ENCODE measurements at regions not wholly inside any gene's neighbourhood (a gene's known extent, or its start where the extent isn't known, plus 50 kb on each side); places are given as distances from the start of the nearest gene placed in this dataset.

GRCh38 chr7:96521068-96521894 is 188.4 kb downstream of the SEM1 start:
- no TSS peak for BruUV-seq (replicated peaks)
- Histone ChIP-seq H3K36me3 (ENCODE audit: control insufficient read depth, insufficient read depth, low read length) (no peaks in the 10 kb centered on the region), H3K27ac (ENCODE audit: low read length) (no peak overlapping the region), H3K4me3 (ENCODE audit: low read depth in 2 of 2, low read length in 2 of 2) (no peak overlapping the region), H3K9me3 (ENCODE audit: control insufficient read depth, insufficient read depth, low read depth, low read length) (no peaks in the 10 kb centered on the region), H3K4me1 (ENCODE audit: control insufficient read depth, insufficient read depth, low read length) (no peaks in the 10 kb centered on the region), H3K27me3 (ENCODE audit: control insufficient read depth, insufficient read depth, low read length) (no peaks in the 10 kb centered on the region; the same call in 1 of the 2 replicates)
- CTCF ChIA-PET, result no interaction called here
- POLR2A ChIA-PET, result no interaction called here
- intact Hi-C loops (cut with micrococcal nuclease; ENCODE audit: unreplicated experiment) (no loop called here), in situ Hi-C loops (cut with HindIII; ENCODE audit: low pct_unique_long_range_greater_than_20kb, low sequenced_read_pairs) (no loop called here)
- TF ChIP-seq POLR2AphosphoS5 (IDR thresholded peaks at IDR 0.05; ENCODE audit: low read depth, low read length) (no peak), SIN3A (IDR thresholded peaks at IDR 0.05; ENCODE audit: borderline replicate concordance, insufficient read depth, low read depth, low read length) (no peak), TCF7L2 (IDR thresholded peaks at IDR 0.05; ENCODE audit: low read depth, low read length) (no peak), CTCF (IDR thresholded peaks at IDR 0.05) (no peak)
- TF ChIP-seq, protein P1, sequence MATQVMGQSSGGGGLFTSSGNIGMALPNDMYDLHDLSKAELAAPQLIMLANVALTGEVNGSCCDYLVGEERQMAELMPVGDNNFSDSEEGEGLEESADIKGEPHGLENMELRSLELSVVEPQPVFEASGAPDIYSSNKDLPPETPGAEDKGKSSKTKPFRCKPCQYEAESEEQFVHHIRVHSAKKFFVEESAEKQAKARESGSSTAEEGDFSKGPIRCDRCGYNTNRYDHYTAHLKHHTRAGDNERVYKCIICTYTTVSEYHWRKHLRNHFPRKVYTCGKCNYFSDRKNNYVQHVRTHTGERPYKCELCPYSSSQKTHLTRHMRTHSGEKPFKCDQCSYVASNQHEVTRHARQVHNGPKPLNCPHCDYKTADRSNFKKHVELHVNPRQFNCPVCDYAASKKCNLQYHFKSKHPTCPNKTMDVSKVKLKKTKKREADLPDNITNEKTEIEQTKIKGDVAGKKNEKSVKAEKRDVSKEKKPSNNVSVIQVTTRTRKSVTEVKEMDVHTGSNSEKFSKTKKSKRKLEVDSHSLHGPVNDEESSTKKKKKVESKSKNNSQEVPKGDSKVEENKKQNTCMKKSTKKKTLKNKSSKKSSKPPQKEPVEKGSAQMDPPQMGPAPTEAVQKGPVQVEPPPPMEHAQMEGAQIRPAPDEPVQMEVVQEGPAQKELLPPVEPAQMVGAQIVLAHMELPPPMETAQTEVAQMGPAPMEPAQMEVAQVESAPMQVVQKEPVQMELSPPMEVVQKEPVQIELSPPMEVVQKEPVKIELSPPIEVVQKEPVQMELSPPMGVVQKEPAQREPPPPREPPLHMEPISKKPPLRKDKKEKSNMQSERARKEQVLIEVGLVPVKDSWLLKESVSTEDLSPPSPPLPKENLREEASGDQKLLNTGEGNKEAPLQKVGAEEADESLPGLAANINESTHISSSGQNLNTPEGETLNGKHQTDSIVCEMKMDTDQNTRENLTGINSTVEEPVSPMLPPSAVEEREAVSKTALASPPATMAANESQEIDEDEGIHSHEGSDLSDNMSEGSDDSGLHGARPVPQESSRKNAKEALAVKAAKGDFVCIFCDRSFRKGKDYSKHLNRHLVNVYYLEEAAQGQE (IDR thresholded peaks at IDR 0.05; ENCODE audit: insufficient read depth in 1 of 2, low read depth in 2 of 2, low read length in 1 of 2), result no peak
- DNase-seq (ENCODE audit: low read depth, low spot score) (no peak), ATAC-seq (no peak)

DNA sequence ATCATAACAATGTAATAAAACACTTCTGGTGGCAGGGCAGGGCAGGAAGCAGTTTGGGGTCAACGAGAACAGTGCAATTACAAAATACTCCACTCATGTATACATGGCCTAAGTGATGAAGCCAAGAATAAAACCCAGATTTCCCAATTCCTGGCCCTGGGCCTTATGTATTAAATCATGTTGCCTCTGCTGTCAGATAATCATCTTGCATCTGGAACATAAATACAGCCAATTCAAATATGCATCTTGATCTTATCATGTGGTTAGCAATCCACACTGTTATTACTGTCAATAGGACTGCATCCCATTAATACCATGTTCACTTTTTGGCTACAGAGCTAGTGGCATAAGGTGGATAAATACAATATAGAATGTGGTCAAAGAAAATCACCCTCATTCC is 186.5 kb upstream of the SLC25A13 start:
- Histone ChIP-seq H3K4me3 (ENCODE audit: low read depth in 2 of 2, low read length in 2 of 2) (no peak overlapping the region), H3K27me3 (ENCODE audit: control insufficient read depth, insufficient read depth, low read length) (no peaks in the 10 kb centered on the region), H3K27ac (ENCODE audit: low read length) (no peak overlapping the region), H3K4me1 (ENCODE audit: control insufficient read depth, insufficient read depth, low read length) (no peaks in the 10 kb centered on the region), H3K9me3 (ENCODE audit: control insufficient read depth, insufficient read depth, low read depth, low read length) (no peaks in the 10 kb centered on the region), H3K36me3 (ENCODE audit: control insufficient read depth, insufficient read depth, low read length) (no peaks in the 10 kb centered on the region)
- CTCF ChIA-PET, result interaction anchor here (0.6 kb wide), 1 partner anchor 60 kb away, joined by 5 read pairs; no protein-coding TSS in a partner anchor
- intact Hi-C loops (cut with micrococcal nuclease; ENCODE audit: unreplicated experiment), result no loop called here
- DNase-seq (ENCODE audit: low read depth, low spot score) (no peak), ATAC-seq (no peak)
- no peak for TF ChIP-seq CTCF (IDR thresholded peaks at IDR 0.05)
- no peak for TF ChIP-seq POLR2AphosphoS5 (IDR thresholded peaks at IDR 0.05; ENCODE audit: low read depth, low read length)
- no peak for TF ChIP-seq SIN3A (IDR thresholded peaks at IDR 0.05; ENCODE audit: borderline replicate concordance, insufficient read depth, low read depth, low read length)
- TF ChIP-seq, protein P1 (IDR thresholded peaks at IDR 0.05; ENCODE audit: insufficient read depth in 1 of 2, low read depth in 2 of 2, low read length in 1 of 2), result no peak
- TF ChIP-seq TCF7L2 (IDR thresholded peaks at IDR 0.05; ENCODE audit: low read depth, low read length), result no peak
- in situ Hi-C loops (cut with HindIII; ENCODE audit: low pct_unique_long_range_greater_than_20kb, low sequenced_read_pairs), result no loop called here
- POLR2A ChIA-PET, result no interaction called here
- no TSS peak for BruUV-seq (replicated peaks)
